Stimulated activated CD4-positive, alpha-beta T cell treated with anti-CD3 and anti-CD28 coated beads, TNF-alpha, amount 100 ng/mL, for 48 hours (primary cell): ENCODE measurements at regions not wholly inside any gene's neighbourhood (a gene's known extent, or its start where the extent isn't known, plus 50 kb on each side); places are given as distances from the start of the nearest gene placed in this dataset.

Source experiments
- DNase-seq, 3 donors: peaks; one replicate each; pipeline ENCODE4 v3.0.0-alpha.2; 2020; ENCODE audit warnings: low read depth in 3 of 3

GRCh38 chr17:74012465-74012864 lies 191.0 kb upstream of the RPL38 start:
- DNase-seq: peak in 2 of 3 donors; percentile 13 to 14

- DNase-seq: no peak
Observed at GRCh38 chr17:74015316-74015715, 188.2 kb upstream of the RPL38 start.

- no peak for DNase-seq
Observed at GRCh38 chr17:74015990-74016389, 187.5 kb upstream of the RPL38 start.

GRCh38 chr17:74016461-74016860 lies 187.0 kb upstream of the RPL38 start:
- no peak for DNase-seq

- DNase-seq: no peak
Observed at GRCh38 chr17:74017466-74017865, 186.0 kb upstream of the RPL38 start.

GRCh38 chr17:74018115-74018514 lies 185.4 kb upstream of the RPL38 start:
- DNase-seq: no peak

- DNase-seq: no peak
Observed at GRCh38 chr17:74019271-74019670, 184.2 kb upstream of the RPL38 start.

GRCh38 chr17:74019860-74020259 lies 183.6 kb upstream of the RPL38 start:
- no peak for DNase-seq

- DNase-seq: no peak
Observed at GRCh38 chr17:74020522-74020921, 183.0 kb upstream of the RPL38 start.

- no peak for DNase-seq
Observed at GRCh38 chr17:74024871-74025531, 178.5 kb upstream of the RPL38 start.

GRCh38 chr17:74027444-74027843 lies 176.0 kb upstream of the RPL38 start:
- no peak for DNase-seq

GRCh38 chr17:74028354-74029116 lies 174.9 kb upstream of the RPL38 start:
- DNase-seq: no peak

GRCh38 chr17:74031316-74032090 lies 172.0 kb upstream of the RPL38 start:
- no peak for DNase-seq

- no peak for DNase-seq
Observed at GRCh38 chr17:74032222-74032621, 171.3 kb upstream of the RPL38 start.

GRCh38 chr17:74037320-74037719 lies 166.2 kb upstream of the RPL38 start:
- DNase-seq: no peak

GRCh38 chr17:74040291-74040690 lies 163.2 kb upstream of the RPL38 start:
- DNase-seq: no peak

GRCh38 chr17:74040729-74041128 lies 162.7 kb upstream of the RPL38 start:
- no peak for DNase-seq

- DNase-seq: no peak
Observed at GRCh38 chr17:74041869-74042640, 161.4 kb upstream of the RPL38 start.

GRCh38 chr17:74042744-74043486 lies 160.6 kb upstream of the RPL38 start:
- DNase-seq: peak; percentile 37 to 72 (median 42)

- DNase-seq: no peak
Observed at GRCh38 chr17:74043976-74044375, 159.5 kb upstream of the RPL38 start.

- DNase-seq: no peak
Observed at GRCh38 chr17:74045608-74046280, 157.7 kb upstream of the RPL38 start.
